Right lobe of liver (tissue), 4 donors: ENCODE measurements at regions not wholly inside any gene's neighbourhood (a gene's known extent, or its start where the extent isn't known, plus 50 kb on each side); places are given as distances from the start of the nearest gene placed in this dataset.

Experiments used
- CTCF ChIP-seq, 4 donors: fragments of 200-600 bp in 3 of 4; fragments of 450-650 bp in 1 of 4; IDR thresholded peaks; one replicate each; pipeline versions ENCODE4 v1.5.1 to v1.8.0; 2016 to 2022; ENCODE audit warnings: antibody characterized with exemption in 4 of 4, mild to moderate bottlenecking in 2 of 4
- POLR2A ChIP-seq: fragments of 450-650 bp; IDR thresholded peaks from one replicate; pipeline ENCODE4 v1.6.1; 2017; ENCODE audit warnings: antibody characterized with exemption, mild to moderate bottlenecking
- donor health status: DM: no; HTN: no; CAD: no.
- donor health status: DM: no; HTN: no; CAD: no.
- donor health status: DM: no; HTN: yes; CAD: no.

GRCh38 chr9:80881940-80882339 is 807.4 kb downstream of the TLE1 start:
- TF ChIP-seq CTCF (IDR thresholded peaks at IDR 0.05) (no peak), POLR2A (no peak)
